Right lobe of liver (tissue), 4 donors: ENCODE measurements at regions not wholly inside any gene's neighbourhood (a gene's known extent, or its start where the extent isn't known, plus 50 kb on each side); places are given as distances from the start of the nearest gene placed in this dataset.

Source experiments
- CTCF ChIP-seq, 4 donors: fragments of 200-600 bp in 3 of 4; fragments of 450-650 bp in 1 of 4; IDR thresholded peaks; one replicate each; pipeline versions ENCODE4 v1.5.1 to v1.8.0; 2016 to 2022; ENCODE audit warnings: antibody characterized with exemption in 4 of 4, mild to moderate bottlenecking in 2 of 4
- POLR2A ChIP-seq: fragments of 450-650 bp; IDR thresholded peaks from one replicate; pipeline ENCODE4 v1.6.1; 2017; ENCODE audit warnings: antibody characterized with exemption, mild to moderate bottlenecking
- donor health status: DM: no; HTN: no; CAD: no.
- donor health status: DM: no; HTN: no; CAD: no.
- donor health status: DM: no; HTN: yes; CAD: no.

- TF ChIP-seq CTCF (IDR thresholded peaks at IDR 0.05) (no peak), POLR2A (no peak)
These were observed 280.7 kb upstream of the NR5A2 start for GRCh38 chr1:199746666-199747384.
